A549 (cell line): ENCODE measurements at regions not wholly inside any gene's neighbourhood (a gene's known extent, or its start where the extent isn't known, plus 50 kb on each side); places are given as distances from the start of the nearest gene placed in this dataset.

ENCODE experiments used
- ATAC-seq, 2 experiments: fragments of 200-7000 bp in 1 of 2; fragments of >200 bp in 1 of 2; cut with Nextera tagmentation in 1 of 2; cut with Tn5 transposase in 1 of 2; 3 replicates each; pipeline versions ENCODE4 v1.8.0 to v1.9.1; 2018 to 2020; ENCODE audit warnings: mild to moderate bottlenecking in 1 of 2, moderate library complexity in 1 of 2
- CTCF ChIA-PET: fragments of 300-600 bp; sonication (Branson Sonifier 250); formaldehyde crosslinking; extraction: SDS; loops from one replicate; lab custom pipeline; 2021; ENCODE audit warnings: antibody characterized with exemption, inconsistent platforms; lab: Yijun Ruan, JAX
- POLR2A ChIA-PET: fragments of 350-600 bp; formaldehyde crosslinking; extraction: SDS; loops from one replicate; lab custom pipeline; 2021; ENCODE audit warnings: antibody characterized with exemption, inconsistent platforms; lab: Yijun Ruan, JAX
- DNase-seq, 2 experiments: peaks; one replicate each; pipeline versions ENCODE4 v3.0.0 to v3.0.0-alpha.2; 2011 to 2016; ENCODE audit warnings: low read depth in 1 of 2, low spot score in 1 of 2
- FAIRE-seq: peaks from 2 replicates; lab custom pipeline; 2011; peaks lifted over from hg19 to GRCh38; lab: Jason Lieb, UNC
- H3K27ac ChIP-seq, 2 experiments: fragments of >200 bp; sonication (Bioruptor Twin); formaldehyde crosslinking; 3 replicates each; pipeline ENCODE4 v1.5.1; 2016 to 2017
- H3K4me1 ChIP-seq: fragments of >200 bp; sonication (Bioruptor Twin); formaldehyde crosslinking; 3 replicates; pipeline ENCODE4 v1.6.1; 2016
- H3K4me2 ChIP-seq: fragments of >200 bp; sonication (Bioruptor Twin); formaldehyde crosslinking; 3 replicates; pipeline ENCODE4 v1.6.1; 2016
- H3K4me3 ChIP-seq: fragments of >200 bp; sonication (Bioruptor Twin); formaldehyde crosslinking; 3 replicates; pipeline ENCODE4 v1.5.1; 2016
- H3K9me3 ChIP-seq: fragments of >200 bp; sonication (Bioruptor Twin); formaldehyde crosslinking; 3 replicates; pipeline ENCODE4 v1.6.1; 2016
- BHLHE40 ChIP-seq: IDR thresholded peaks from 2 replicates; pipeline ENCODE4 v1.6.1; 2012; ENCODE audit warnings: low read depth, low read length, inconsistent platforms
- CHD4 ChIP-seq: fragments of 200-600 bp; sonication (generic); IDR thresholded peaks from 2 replicates; pipeline ENCODE4 v1.6.1; 2016; ENCODE audit warnings: antibody characterized with exemption, mild to moderate bottlenecking, borderline replicate concordance
- ESRRA ChIP-seq: fragments of 150-350 bp; IDR thresholded peaks from 2 replicates; pipeline ENCODE4 v1.6.1; 2014; ENCODE audit warnings: mild to moderate bottlenecking, low read length, borderline replicate concordance
- GATA3 ChIP-seq: IDR thresholded peaks from 2 replicates; pipeline ENCODE4 v1.6.1; 2012; ENCODE audit warnings: borderline replicate concordance
- HEYL ChIP-seq: fragments of 250-450 bp; sonication (Bioruptor Pico); IDR thresholded peaks from 2 replicates; pipeline ENCODE4 v1.8.0; 2021; ENCODE audit warnings: mild to moderate bottlenecking, moderate library complexity
- JUNB ChIP-seq: fragments of >200 bp; sonication (Bioruptor Twin); formaldehyde crosslinking; IDR thresholded peaks from 2 replicates; pipeline ENCODE4 v1.6.1; 2016
- KDM1A ChIP-seq: fragments of 200-600 bp; sonication (generic); IDR thresholded peaks from 2 replicates; pipeline ENCODE4 v1.6.1; 2016; ENCODE audit warnings: low read depth, mild to moderate bottlenecking
- MAZ ChIP-seq: fragments of 150-350 bp; IDR thresholded peaks from 2 replicates; pipeline ENCODE4 v1.6.1; 2014; ENCODE audit warnings: antibody characterized with exemption, low read depth, low read length, borderline replicate concordance
- NPAS2 ChIP-seq: fragments of 250-450 bp; sonication (Bioruptor Pico); IDR thresholded peaks from 2 replicates; pipeline ENCODE4 v1.8.0; 2022; ENCODE audit warnings: mild to moderate bottlenecking, moderate library complexity, borderline replicate concordance
- RAD21 ChIP-seq, 2 experiments: fragments of >200 bp in 1 of 2; sonication (Bioruptor Twin) in 1 of 2; formaldehyde crosslinking in 1 of 2; IDR thresholded peaks in 1 of 2; conservative IDR thresholded peaks in 1 of 2; 2 replicates in 1 of 2; 3 replicates in 1 of 2; pipeline ENCODE4 v1.6.1; 2012 to 2018; ENCODE audit warnings: inconsistent platforms in 1 of 2
- RNF2 ChIP-seq: fragments of 200-600 bp; sonication (generic); IDR thresholded peaks from 2 replicates; pipeline ENCODE4 v1.6.1; 2016; ENCODE audit warnings: low read depth, mild to moderate bottlenecking, antibody characterized with exemption, moderate library complexity, borderline replicate concordance
- TP53 ChIP-seq: fragments of 250-450 bp; sonication (Bioruptor Pico); IDR thresholded peaks from 2 replicates; pipeline ENCODE4 v1.5.0; 2021; ENCODE audit warnings: mild to moderate bottlenecking, moderate library complexity
- ZNF302 ChIP-seq: fragments of 250-450 bp; sonication (Bioruptor Pico); IDR thresholded peaks from 2 replicates; pipeline ENCODE4 v1.9.0; 2021; ENCODE audit warnings: inconsistent platforms, mild to moderate bottlenecking, moderate library complexity
- WGBS: methylation state at CpG from one replicate; pipeline ENCODE4 v1.1.6; 2017; ENCODE audit errors: missing lambda C conversion rate; 5-methylcytosine and 5-hydroxymethylcytosine counted together
- TF ChIP-seq, protein P1 (sequence below): fragments of 200-600 bp; sonication (generic); IDR thresholded peaks from 2 replicates; pipeline ENCODE4 v1.6.1; 2016; ENCODE audit warnings: antibody characterized with exemption, mild to moderate bottlenecking, moderate library complexity
- TF ChIP-seq, protein P2 (sequence below): IDR thresholded peaks from 2 replicates; pipeline ENCODE4 v1.6.1; 2012; ENCODE audit warnings: low read depth, borderline replicate concordance

GRCh38 chr11:13883589-13883988 lies 78.9 kb upstream of the SPON1 start:
- POLR2A ChIA-PET, result no interaction called here
- no peak overlapping the region for H3K4me2 ChIP-seq
- H3K4me3 ChIP-seq, result no peak overlapping the region
- H3K9me3 ChIP-seq, result no peaks in the 10 kb centered on the region
- H3K4me1 ChIP-seq, result no peaks in the 10 kb centered on the region
- TF ChIP-seq NPAS2 (CRISPR knock-in tag) (no peak), RAD21 (conservative IDR thresholded peaks at IDR 0.05 in 1 of 2, IDR thresholded peaks at IDR 0.05 in 1 of 2) (no peak), TP53 (CRISPR knock-in tag) (no peak), CHD4 (no peak)
- TF ChIP-seq, protein P1, sequence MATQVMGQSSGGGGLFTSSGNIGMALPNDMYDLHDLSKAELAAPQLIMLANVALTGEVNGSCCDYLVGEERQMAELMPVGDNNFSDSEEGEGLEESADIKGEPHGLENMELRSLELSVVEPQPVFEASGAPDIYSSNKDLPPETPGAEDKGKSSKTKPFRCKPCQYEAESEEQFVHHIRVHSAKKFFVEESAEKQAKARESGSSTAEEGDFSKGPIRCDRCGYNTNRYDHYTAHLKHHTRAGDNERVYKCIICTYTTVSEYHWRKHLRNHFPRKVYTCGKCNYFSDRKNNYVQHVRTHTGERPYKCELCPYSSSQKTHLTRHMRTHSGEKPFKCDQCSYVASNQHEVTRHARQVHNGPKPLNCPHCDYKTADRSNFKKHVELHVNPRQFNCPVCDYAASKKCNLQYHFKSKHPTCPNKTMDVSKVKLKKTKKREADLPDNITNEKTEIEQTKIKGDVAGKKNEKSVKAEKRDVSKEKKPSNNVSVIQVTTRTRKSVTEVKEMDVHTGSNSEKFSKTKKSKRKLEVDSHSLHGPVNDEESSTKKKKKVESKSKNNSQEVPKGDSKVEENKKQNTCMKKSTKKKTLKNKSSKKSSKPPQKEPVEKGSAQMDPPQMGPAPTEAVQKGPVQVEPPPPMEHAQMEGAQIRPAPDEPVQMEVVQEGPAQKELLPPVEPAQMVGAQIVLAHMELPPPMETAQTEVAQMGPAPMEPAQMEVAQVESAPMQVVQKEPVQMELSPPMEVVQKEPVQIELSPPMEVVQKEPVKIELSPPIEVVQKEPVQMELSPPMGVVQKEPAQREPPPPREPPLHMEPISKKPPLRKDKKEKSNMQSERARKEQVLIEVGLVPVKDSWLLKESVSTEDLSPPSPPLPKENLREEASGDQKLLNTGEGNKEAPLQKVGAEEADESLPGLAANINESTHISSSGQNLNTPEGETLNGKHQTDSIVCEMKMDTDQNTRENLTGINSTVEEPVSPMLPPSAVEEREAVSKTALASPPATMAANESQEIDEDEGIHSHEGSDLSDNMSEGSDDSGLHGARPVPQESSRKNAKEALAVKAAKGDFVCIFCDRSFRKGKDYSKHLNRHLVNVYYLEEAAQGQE, result no peak
- FAIRE-seq (no peak), DNase-seq (no peak), ATAC-seq (no peak)
- CTCF ChIA-PET, result interaction anchor here (0.6 to 3.3 kb wide), 2 partner anchors 11 to 82 kb away, joined by 3 to 10 read pairs; no protein-coding TSS in a partner anchor
- H3K27ac ChIP-seq, result no peak overlapping the region
- WGBS, result 63% methylated on average over 6 of the region's 6 CpGs

- H3K4me1 ChIP-seq, result no peaks in the 10 kb centered on the region
- 30% methylated on average over 9 of the region's 9 CpGs for WGBS
- ATAC-seq (0 out of 6 replicates have a peak, but pooled peaks of 1 of the 2 experiments have one; percentile 30), FAIRE-seq (no peak)
- ChIA-PET CTCF (interaction anchor here (3.3 kb wide), 1 partner anchor 11 kb away, joined by 10 read pairs; no protein-coding TSS in a partner anchor), POLR2A (no interaction called here)
- 0 out of 3 replicates have a peak overlapping the region, but pooled peaks have one; percentile 7 for H3K4me2 ChIP-seq
- TF ChIP-seq MAZ (no peak), ESRRA (no peak), JUNB (no peak), ZNF302 (CRISPR knock-in tag) (no peak), GATA3 (no peak)
- TF ChIP-seq, all 56 proteins: peak for 0
- DNase-seq, result no peak
- Histone ChIP-seq H3K9me3 (no peaks in the 10 kb centered on the region), H3K4me3 (no peak overlapping the region), H3K27ac (no peak overlapping the region)
Observed at GRCh38 chr11:13884158-13884799, 78.2 kb upstream of the SPON1 start.

- FAIRE-seq (no peak), ATAC-seq (no peak), DNase-seq (no peak)
- H3K4me2 ChIP-seq, result no peak overlapping the region
- ChIA-PET POLR2A (no interaction called here), CTCF (interaction anchor here (1.2 kb wide), 1 partner anchor 11 kb away, joined by 3 read pairs; no protein-coding TSS in a partner anchor)
- no peaks in the 10 kb centered on the region for H3K9me3 ChIP-seq
- H3K27ac ChIP-seq, result no peak overlapping the region
- no peak overlapping the region for H3K4me3 ChIP-seq
- H3K4me1 ChIP-seq, result no peaks in the 10 kb centered on the region
- TF ChIP-seq RNF2, result no peak
- TF ChIP-seq, protein P2, sequence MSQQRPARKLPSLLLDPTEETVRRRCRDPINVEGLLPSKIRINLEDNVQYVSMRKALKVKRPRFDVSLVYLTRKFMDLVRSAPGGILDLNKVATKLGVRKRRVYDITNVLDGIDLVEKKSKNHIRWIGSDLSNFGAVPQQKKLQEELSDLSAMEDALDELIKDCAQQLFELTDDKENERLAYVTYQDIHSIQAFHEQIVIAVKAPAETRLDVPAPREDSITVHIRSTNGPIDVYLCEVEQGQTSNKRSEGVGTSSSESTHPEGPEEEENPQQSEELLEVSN, result no peak
- TF ChIP-seq BHLHE40, result no peak
- TF ChIP-seq HEYL (CRISPR knock-in tag), result no peak
- TF ChIP-seq KDM1A, result no peak
- WGBS, result 85% methylated on average over 1 of the region's 1 CpG
Observed at GRCh38 chr11:13885083-13885482, 77.4 kb upstream of the SPON1 start.
